RKO (cell line): ENCODE measurements at regions not wholly inside any gene's neighbourhood (a gene's known extent, or its start where the extent isn't known, plus 50 kb on each side); places are given as distances from the start of the nearest gene placed in this dataset.

Source experiments
- DNase-seq: peaks from one replicate; pipeline ENCODE4 v3.0.0-alpha.2; 2016; ENCODE audit warnings: low spot score

DNA sequence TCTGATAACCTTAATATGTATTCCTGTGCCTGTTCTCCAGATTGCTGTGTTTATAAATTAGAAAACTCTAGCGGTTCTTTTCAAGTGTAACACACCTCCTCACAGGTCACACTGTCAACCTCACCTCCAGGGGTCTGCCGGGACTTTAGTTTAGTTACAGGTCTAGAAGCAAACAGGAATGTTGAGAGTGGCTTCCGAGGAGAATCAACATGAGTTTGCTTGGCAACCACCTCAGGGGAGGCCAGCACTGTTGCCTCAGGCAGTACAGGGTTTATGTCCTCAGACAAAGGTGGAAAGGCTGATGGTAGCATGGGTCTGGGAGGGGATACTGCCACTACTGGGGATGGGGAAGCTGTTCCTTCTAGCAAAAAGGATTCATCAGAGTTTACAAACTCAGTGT lies 438.0 kb downstream of the DTHD1 start:
- no peak for DNase-seq

DNA sequence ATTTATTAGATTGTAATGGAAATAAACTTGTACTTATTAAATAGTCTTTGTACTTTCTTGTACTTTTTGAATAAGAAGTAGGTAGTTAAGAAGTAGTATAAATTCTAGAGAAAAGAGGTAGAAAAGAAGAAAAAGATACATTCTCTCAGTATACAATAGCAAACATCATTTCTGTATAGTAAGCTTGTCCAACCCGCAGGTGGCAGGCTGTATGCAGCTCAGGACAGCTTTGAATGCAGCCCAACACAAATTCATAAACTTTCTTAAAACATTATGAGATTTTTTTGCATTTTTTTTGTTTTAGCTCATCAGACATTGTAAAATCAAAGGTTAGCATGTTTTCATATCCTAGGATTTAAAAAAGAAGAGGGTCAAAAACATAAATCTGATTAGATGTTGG lies 441.6 kb downstream of the DTHD1 start:
- DNase-seq = no peak

GRCh38 chr4:36734334-36734733 lies 452.9 kb downstream of the DTHD1 start:
- no peak for DNase-seq

- DNase-seq = no peak
Measured at GRCh38 chr4:36737691-36738090, 456.3 kb downstream of the DTHD1 start.

- no peak for DNase-seq
Measured at GRCh38 chr4:36740796-36741310, 459.4 kb downstream of the DTHD1 start.

DNA sequence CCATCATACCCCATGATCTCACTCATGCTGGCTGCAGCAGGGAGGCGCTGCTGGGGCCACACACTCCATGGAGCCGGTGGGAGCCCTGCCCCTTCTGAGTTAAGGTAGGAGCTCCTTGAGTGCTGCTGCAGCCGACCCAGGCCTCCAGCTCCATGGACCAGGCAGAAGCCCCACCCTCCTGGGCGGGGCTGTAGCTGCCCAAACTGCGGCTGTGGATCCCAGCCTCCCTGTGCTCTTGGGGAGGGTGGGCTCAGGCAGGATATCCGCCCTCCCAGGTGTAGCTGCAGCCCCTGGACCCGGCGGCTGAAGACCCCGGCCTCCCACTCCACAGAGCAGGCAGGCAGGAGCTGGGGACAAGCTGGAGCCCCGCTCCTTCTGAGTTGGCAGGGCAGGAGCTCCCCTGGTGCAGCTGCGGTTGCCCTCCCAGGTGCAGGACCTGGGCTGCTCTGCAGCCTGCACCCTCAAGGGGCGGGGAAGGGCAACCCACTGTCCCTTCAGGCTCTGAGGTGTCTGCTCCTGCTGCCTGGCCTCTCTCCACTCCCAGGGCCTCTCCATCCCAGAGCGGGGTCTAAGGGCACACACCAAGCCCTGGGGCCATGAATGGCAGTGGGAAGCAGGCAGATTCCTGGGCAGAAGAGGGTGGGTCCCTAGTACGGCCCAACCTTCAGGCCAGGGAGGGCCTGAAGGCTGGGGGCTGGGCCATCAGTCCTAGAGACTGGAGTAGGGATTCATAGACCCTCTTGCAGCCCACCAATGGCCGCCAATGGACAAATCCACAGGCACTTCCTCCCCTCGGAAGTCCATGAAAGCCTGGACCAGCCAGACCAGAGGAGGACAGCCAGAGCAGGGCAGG lies 466.1 kb downstream of the DTHD1 start:
- DNase-seq = no peak

- no peak for DNase-seq
Measured at GRCh38 chr4:36753048-36753447, 471.6 kb downstream of the DTHD1 start.

GRCh38 chr4:36757580-36758311 lies 476.3 kb downstream of the DTHD1 start:
- no peak for DNase-seq

GRCh38 chr4:36758312-36759178 lies 477.1 kb downstream of the DTHD1 start:
- DNase-seq = peak; percentile 19

GRCh38 chr4:36761607-36762006 lies 480.2 kb downstream of the DTHD1 start:
- no peak for DNase-seq

DNA sequence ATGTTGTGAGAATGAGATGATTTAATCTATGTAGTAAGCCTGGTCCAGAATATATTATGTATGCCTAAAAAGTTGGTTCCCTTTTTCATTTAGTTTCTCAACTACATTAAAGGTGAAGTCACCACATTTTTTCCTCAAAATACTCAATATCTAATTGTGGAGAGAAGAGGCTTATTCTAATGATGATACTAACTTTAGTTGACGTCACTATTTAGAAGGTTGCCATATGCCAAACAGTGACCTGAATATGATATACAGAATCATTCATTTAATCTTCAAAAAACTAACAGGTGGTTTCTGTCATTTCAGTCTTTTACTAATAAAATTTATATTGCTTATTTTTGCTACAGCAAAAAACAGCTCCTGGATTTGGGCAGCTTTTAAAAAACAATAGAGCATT lies 480.7 kb upstream of the NWD2 start:
- no peak for DNase-seq

- DNase-seq = no peak
Measured at GRCh38 chr4:36767596-36767995, 476.9 kb upstream of the NWD2 start.

- DNase-seq = no peak
Measured at GRCh38 chr4:36771411-36772153, 473.0 kb upstream of the NWD2 start.

- DNase-seq = no peak
Measured at GRCh38 chr4:36772154-36772516, 472.4 kb upstream of the NWD2 start.

DNA sequence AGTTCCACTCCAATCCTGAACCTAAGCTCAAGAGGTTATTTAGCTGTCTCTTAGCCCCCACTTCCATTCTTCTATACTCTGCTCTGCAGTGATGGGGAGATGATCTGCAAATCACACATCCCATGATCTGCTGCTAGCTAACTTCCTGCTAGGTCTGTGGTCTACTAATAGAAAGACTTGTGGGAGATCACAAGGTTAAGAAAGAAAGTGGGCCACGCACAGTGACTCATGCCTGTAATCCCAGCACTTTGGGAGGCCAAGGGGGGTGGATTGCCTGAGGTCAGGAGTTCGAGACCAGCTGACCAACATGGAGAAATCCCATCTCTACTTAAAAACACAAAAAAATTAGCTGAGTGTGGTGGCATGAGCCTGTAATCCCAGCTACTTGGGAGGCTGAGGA lies 471.1 kb upstream of the NWD2 start:
- no peak for DNase-seq

DNA sequence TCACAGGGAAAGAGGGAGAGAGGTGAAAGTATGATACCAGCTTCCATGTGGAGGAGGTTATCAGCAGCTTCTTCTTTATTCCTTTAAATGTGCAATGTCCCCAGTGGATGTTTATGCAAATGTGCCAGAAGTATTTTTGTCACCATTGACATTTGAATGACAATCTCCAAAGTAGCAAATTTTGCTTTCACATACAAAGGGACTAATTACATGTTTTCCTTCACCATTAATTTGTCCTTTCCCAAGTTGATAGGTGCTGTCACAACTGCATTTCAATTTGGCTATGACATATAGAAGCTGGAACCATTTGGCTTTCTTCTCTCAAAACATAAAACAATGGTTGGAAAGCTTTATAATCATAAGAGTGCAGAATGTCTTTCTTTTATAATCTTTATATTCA lies 469.0 kb upstream of the NWD2 start:
- DNase-seq = no peak

DNA sequence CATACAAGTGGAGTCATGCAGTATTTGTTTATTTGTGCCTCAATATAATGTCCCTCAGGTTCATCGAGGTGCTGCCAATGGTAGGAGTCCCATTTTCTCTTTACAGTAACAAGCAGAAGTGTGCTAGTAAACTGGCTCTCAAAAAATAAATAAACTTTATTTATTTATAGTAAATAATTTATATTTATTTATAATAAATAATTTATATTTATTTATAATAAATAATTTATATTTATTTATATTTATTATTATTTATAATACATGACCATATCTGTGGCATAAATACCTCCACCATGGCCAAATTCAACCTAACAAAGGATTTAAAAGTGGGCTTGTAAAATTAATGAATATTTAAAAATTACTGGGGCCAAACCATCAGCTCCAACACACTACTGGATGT lies 464.9 kb upstream of the NWD2 start:
- no peak for DNase-seq

GRCh38 chr4:36785973-36786372 lies 458.6 kb upstream of the NWD2 start:
- no peak for DNase-seq

GRCh38 chr4:36786519-36786918 lies 458.0 kb upstream of the NWD2 start:
- no peak for DNase-seq

DNA sequence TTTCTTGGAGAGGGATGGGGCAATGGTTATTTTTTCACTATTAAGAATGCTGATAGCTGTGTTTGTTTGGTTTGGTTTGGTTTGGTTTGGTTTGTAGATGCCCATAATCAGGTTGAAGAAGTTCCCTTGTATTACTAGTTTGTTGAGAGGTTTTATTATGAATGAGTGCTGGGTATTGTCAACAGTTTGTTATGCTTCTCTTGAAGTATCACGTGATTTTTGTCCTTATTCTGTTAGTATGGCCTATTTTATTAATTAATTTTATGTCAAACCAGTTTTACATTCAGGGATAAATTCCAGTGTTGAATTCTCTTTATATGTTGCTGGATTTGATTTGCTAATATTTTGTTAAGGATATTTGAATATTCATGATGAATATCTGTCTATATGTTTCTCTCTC lies 449.8 kb upstream of the NWD2 start:
- DNase-seq = no peak

DNA sequence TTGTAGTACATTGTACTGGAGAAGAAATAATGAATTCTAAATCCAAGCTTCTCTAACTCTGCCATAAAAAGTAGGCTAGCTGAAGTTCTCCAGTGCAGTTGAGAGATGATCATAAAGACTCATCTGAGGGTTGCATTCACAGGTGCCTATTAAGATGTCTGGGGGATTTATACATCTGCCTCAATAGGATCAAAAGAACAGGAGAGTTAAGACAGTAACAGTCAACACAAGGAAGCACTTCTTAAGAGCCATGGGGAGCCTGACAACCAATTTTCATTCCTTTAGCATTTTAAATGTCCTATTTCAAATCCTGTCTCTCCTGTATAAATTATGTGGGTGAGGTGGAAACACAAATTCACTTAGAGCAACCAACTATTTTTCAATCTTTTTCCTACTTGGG lies 432.4 kb upstream of the NWD2 start:
- no peak for DNase-seq

GRCh38 chr4:36815536-36815935 lies 429.0 kb upstream of the NWD2 start:
- no peak for DNase-seq
